H9 (cell line): ENCODE measurements at regions not wholly inside any gene's neighbourhood (a gene's known extent, or its start where the extent isn't known, plus 50 kb on each side); places are given as distances from the start of the nearest gene placed in this dataset.

Experiments
- DNase-seq: peaks from one replicate; pipeline ENCODE4 v3.0.0-alpha.2; 2017
- H2AFZ ChIP-seq: one replicate; pipeline ENCODE4 v1.6.1; 2013; ENCODE audit warnings: mild to moderate bottlenecking, low read length, control low read depth, moderate library complexity
- H2AK5ac ChIP-seq: 2 replicates; pipeline ENCODE4 v1.6.1; 2013; ENCODE audit warnings: low read length, control low read depth, mixed read lengths; ENCODE audit not compliant: insufficient read length
- H2BK120ac ChIP-seq: one replicate; pipeline ENCODE4 v1.6.1; 2013; ENCODE audit warnings: low read depth, mild to moderate bottlenecking, low read length, control low read depth, inconsistent platforms; ENCODE audit not compliant: poor library complexity, severe bottlenecking
- H2BK12ac ChIP-seq: 2 replicates; pipeline ENCODE4 v1.6.1; 2013; ENCODE audit warnings: low read length, control low read depth, mixed read lengths, low read depth; ENCODE audit not compliant: insufficient read length
- H2BK15ac ChIP-seq: 2 replicates; pipeline ENCODE4 v1.6.1; 2013; ENCODE audit warnings: low read depth, low read length, control low read depth
- H2BK20ac ChIP-seq: one replicate; pipeline ENCODE4 v1.6.1; 2013; ENCODE audit warnings: low read depth, mild to moderate bottlenecking, low read length, control low read depth, inconsistent platforms; ENCODE audit not compliant: poor library complexity, severe bottlenecking
- H2BK5ac ChIP-seq: 2 replicates; pipeline ENCODE4 v1.6.1; 2013; ENCODE audit warnings: low read length, control low read depth, mixed read lengths; ENCODE audit not compliant: insufficient read length
- H3K14ac ChIP-seq: 2 replicates; pipeline ENCODE4 v1.6.1; 2013; ENCODE audit warnings: low read length, control low read depth; ENCODE audit not compliant: insufficient read depth
- H3K18ac ChIP-seq: 2 replicates; pipeline ENCODE4 v1.6.1; 2013; ENCODE audit warnings: low read depth, mild to moderate bottlenecking, mixed read lengths, low read length, control low read depth; ENCODE audit not compliant: insufficient read length
- H3K23ac ChIP-seq: 2 replicates; pipeline ENCODE4 v1.6.1; 2013; ENCODE audit warnings: low read length, control low read depth, mixed read lengths, low read depth; ENCODE audit not compliant: insufficient read length
- H3K23me2 ChIP-seq: 2 replicates; pipeline ENCODE4 v1.6.1; 2013; ENCODE audit warnings: low read depth, mild to moderate bottlenecking, mixed read lengths, low read length, control low read depth; ENCODE audit not compliant: insufficient read length, poor library complexity, severe bottlenecking
- H3K27ac ChIP-seq: 2 replicates; pipeline ENCODE4 v1.5.1; 2013; ENCODE audit warnings: low read length, control low read depth, mixed read lengths, low read depth; ENCODE audit not compliant: insufficient read length
- H3K27me3 ChIP-seq: 2 replicates; pipeline ENCODE4 v1.6.1; 2013; ENCODE audit warnings: low read length, control low read depth, inconsistent platforms; ENCODE audit not compliant: insufficient read depth
- H3K4ac ChIP-seq: 2 replicates; pipeline ENCODE4 v1.6.1; 2013; ENCODE audit warnings: low read depth, mild to moderate bottlenecking, control low read depth, inconsistent platforms, low read length, moderate library complexity
- H3K4me1 ChIP-seq: 2 replicates; pipeline ENCODE4 v1.6.1; 2013; ENCODE audit warnings: low read length, control low read depth, inconsistent platforms; ENCODE audit not compliant: insufficient read depth
- H3K4me2 ChIP-seq: 2 replicates; pipeline ENCODE4 v1.6.1; 2013; ENCODE audit warnings: low read length, control low read depth, mixed read lengths; ENCODE audit not compliant: insufficient read length, insufficient read depth
- H3K56ac ChIP-seq: 2 replicates; pipeline ENCODE4 v1.6.1; 2013; ENCODE audit warnings: low read depth, mild to moderate bottlenecking, mixed read lengths, low read length, control low read depth; ENCODE audit not compliant: insufficient read length
- H3K79me1 ChIP-seq: 2 replicates; pipeline ENCODE4 v1.6.1; 2013; ENCODE audit warnings: low read depth, mild to moderate bottlenecking, moderate library complexity, low read length, control low read depth, inconsistent platforms; ENCODE audit not compliant: insufficient read depth, poor library complexity, severe bottlenecking
- H3K79me2 ChIP-seq: 2 replicates; pipeline ENCODE4 v1.6.1; 2013; ENCODE audit warnings: low read length, control low read depth, inconsistent platforms; ENCODE audit not compliant: insufficient read depth
- H3K9ac ChIP-seq: 2 replicates; pipeline ENCODE4 v1.6.1; 2013; ENCODE audit warnings: low read length, control low read depth, mixed read lengths; ENCODE audit not compliant: insufficient read length; ENCODE audit errors: extremely low read depth
- H3K9me3 ChIP-seq: one replicate; pipeline ENCODE4 v1.6.1; 2013; ENCODE audit warnings: low read depth, low read length, inconsistent platforms; ENCODE audit not compliant: control insufficient read depth
- H3T11ph ChIP-seq: one replicate; pipeline ENCODE4 v1.6.1; 2013; ENCODE audit warnings: mild to moderate bottlenecking, low read length, control low read depth, inconsistent platforms
- H4K20me1 ChIP-seq: one replicate; pipeline ENCODE4 v1.6.1; 2013; ENCODE audit not compliant: control insufficient read depth, insufficient read length, insufficient read depth
- H4K5ac ChIP-seq: 2 replicates; pipeline ENCODE4 v1.6.1; 2013; ENCODE audit warnings: low read depth, mild to moderate bottlenecking, mixed read lengths, low read length, control low read depth; ENCODE audit not compliant: insufficient read length
- H4K8ac ChIP-seq: replicated peaks from 2 replicates; pipeline ENCODE4 v1.6.1; 2013; ENCODE audit warnings: low read length, control low read depth, mixed read lengths, low read depth; ENCODE audit not compliant: insufficient read length
- H4K91ac ChIP-seq: 2 replicates; pipeline ENCODE4 v1.6.1; 2013; ENCODE audit warnings: low read depth, mild to moderate bottlenecking, moderate library complexity, mixed read lengths, low read length, control low read depth; ENCODE audit not compliant: insufficient read length
- H3K27ac Mint-ChIP-seq, 3 experiments: 2 replicates in 2 of 3; 3 replicates in 1 of 3; pipeline ENCODE4 v1.8.0; 2020 to 2021; ENCODE audit warnings: mixed read lengths in 3 of 3, mild to moderate bottlenecking in 1 of 3, moderate library complexity in 1 of 3
- H3K27me3 Mint-ChIP-seq: 2 replicates; pipeline ENCODE4 v1.8.0; 2021; ENCODE audit warnings: low read depth, mild to moderate bottlenecking, moderate library complexity, mixed read lengths
- H3K36me3 Mint-ChIP-seq, 3 experiments: 2 replicates in 2 of 3; 3 replicates in 1 of 3; pipeline ENCODE4 v1.8.0; 2020 to 2021; ENCODE audit warnings: low read depth in 3 of 3, mixed read lengths in 3 of 3; ENCODE audit not compliant: insufficient read depth in 1 of 3
- H3K4me1 Mint-ChIP-seq, 2 experiments: 2 replicates each; pipeline ENCODE4 v1.8.0; 2020; ENCODE audit warnings: mixed read lengths in 2 of 2
- H3K4me3 Mint-ChIP-seq, 2 experiments: 2 replicates in 1 of 2; 3 replicates in 1 of 2; pipeline ENCODE4 v1.8.0; 2020 to 2021; ENCODE audit warnings: mild to moderate bottlenecking in 2 of 2, mixed read lengths in 2 of 2, moderate library complexity in 1 of 2
- H3K9me3 Mint-ChIP-seq, 2 experiments: 2 replicates in 1 of 2; 3 replicates in 1 of 2; pipeline ENCODE4 v1.8.0; 2020; ENCODE audit warnings: mild to moderate bottlenecking in 2 of 2, mixed read lengths in 2 of 2, moderate library complexity in 1 of 2
- CTCF ChIP-seq: fragments of 200-600 bp; sonication (generic); conservative IDR thresholded peaks from 3 replicates; pipeline ENCODE4 v1.8.0; 2021; ENCODE audit warnings: antibody characterized with exemption, mild to moderate bottlenecking
- whole genome bisulfite sequencing: extraction: QIAGEN DNeasy Blood & Tissue Kit; methylation state at CpG from one replicate; pipeline ENCODE4 v1.1.7; 2013; ENCODE audit warnings: missing lambda C conversion rate, low lambda C conversion rate, mixed read lengths; ENCODE audit not compliant: insufficient read length; ENCODE audit errors: extremely low coverage; 5-methylcytosine and 5-hydroxymethylcytosine counted together

GRCh38 chr4:16337936-16338335 is 111.7 kb upstream of the TAPT1 start:
- H3K4ac ChIP-seq: no peak overlapping the region
- no peak for TF ChIP-seq CTCF
- no peaks in the 10 kb centered on the region for H3K4me1 Mint-ChIP-seq
- H2AK5ac ChIP-seq: no peak overlapping the region
- H2BK120ac ChIP-seq: no peak overlapping the region
- no peak overlapping the region for H4K91ac ChIP-seq
- H3K9me3 Mint-ChIP-seq: no peaks in the 10 kb centered on the region
- H2BK20ac ChIP-seq: no peak overlapping the region
- 0 out of 7 replicates have a peak overlapping the region, but pooled peaks of 1 of the 3 experiments have one; percentile 8 for H3K27ac Mint-ChIP-seq
- no peak overlapping the region for H4K5ac ChIP-seq
- no peak overlapping the region for H4K8ac ChIP-seq
- H3K23ac ChIP-seq: no peak overlapping the region
- H3K27me3 ChIP-seq: no peaks in the 10 kb centered on the region
- no peak overlapping the region for H2BK5ac ChIP-seq
- no peaks in the 10 kb centered on the region for H3K23me2 ChIP-seq
- no peak overlapping the region for H3T11ph ChIP-seq
- no peak overlapping the region for H2BK12ac ChIP-seq
- no peaks in the 10 kb centered on the region for H3K79me1 ChIP-seq
- no peak overlapping the region for H3K4me3 Mint-ChIP-seq
- no peaks in the 10 kb centered on the region for H3K9me3 ChIP-seq
- H3K14ac ChIP-seq: no peak overlapping the region
- no CpG with 5 or more reads among the region's 2 CpGs for WGBS
- H3K79me2 ChIP-seq: no peaks in the 10 kb centered on the region
- no peak overlapping the region for H3K4me2 ChIP-seq
- H3K9ac ChIP-seq: no peak overlapping the region
- no peak for DNase-seq
- no peaks in the 10 kb centered on the region; the same call in 1 of the 2 replicates for H3K27me3 Mint-ChIP-seq
- no peaks in the 10 kb centered on the region for H3K36me3 Mint-ChIP-seq
- no peak overlapping the region for H2AFZ ChIP-seq
- H3K27ac ChIP-seq: no peak overlapping the region
- H4K20me1 ChIP-seq: no peaks in the 10 kb centered on the region
- H3K18ac ChIP-seq: no peak overlapping the region
- no peak overlapping the region for H2BK15ac ChIP-seq
- no peak overlapping the region for H3K56ac ChIP-seq
- no peaks in the 10 kb centered on the region for H3K4me1 ChIP-seq
